ENCODE measurements at regions not wholly inside any gene's neighbourhood (a gene's known extent, or its start where the extent isn't known, plus 50 kb on each side); places are given as distances from the start of the nearest gene placed in this dataset.
"Not testable (repeated sequence)": the region's sequence is repeated elsewhere in the genome, so short reads cannot be mapped to it uniquely, and the experiment has no call there.

GRCh38 chrX:22534643-22535042, 261.9 kb downstream of the CBLL2 start:
- no peak for DNase-seq (ENCODE audit: low read depth in 3 of 3)

GRCh38 chrX:22536746-22537304, 264.1 kb downstream of the CBLL2 start:
- DNase-seq (ENCODE audit: low read depth in 3 of 3): no peak

- DNase-seq (ENCODE audit: low read depth in 3 of 3): no peak
Measured at GRCh38 chrX:22538580-22538979, 265.9 kb downstream of the CBLL2 start.

- no peak for DNase-seq (ENCODE audit: low read depth in 3 of 3)
Measured at GRCh38 chrX:22541926-22542325, 269.2 kb downstream of the CBLL2 start.

GRCh38 chrX:22542641-22543040, 269.9 kb downstream of the CBLL2 start:
- no peak for DNase-seq (ENCODE audit: low read depth in 3 of 3)

- no peak for DNase-seq (ENCODE audit: low read depth in 3 of 3)
Measured at GRCh38 chrX:22559506-22559905, 286.8 kb downstream of the CBLL2 start.

GRCh38 chrX:22575161-22575845, 302.6 kb downstream of the CBLL2 start:
- no peak for DNase-seq (ENCODE audit: low read depth in 3 of 3)

- DNase-seq (ENCODE audit: low read depth in 3 of 3): no peak
Measured at GRCh38 chrX:22577181-22577580, 304.5 kb downstream of the CBLL2 start.

- no peak for DNase-seq (ENCODE audit: low read depth in 3 of 3)
Measured at GRCh38 chrX:22585831-22586230, 313.1 kb downstream of the CBLL2 start.

GRCh38 chrX:22589845-22590244, 317.1 kb downstream of the CBLL2 start:
- no peak for DNase-seq (ENCODE audit: low read depth in 3 of 3)

GRCh38 chrX:22594766-22595165, 322.1 kb downstream of the CBLL2 start:
- DNase-seq (ENCODE audit: low read depth in 3 of 3): no peak

GRCh38 chrX:22603060-22603459, 330.3 kb downstream of the CBLL2 start:
- no peak for DNase-seq (ENCODE audit: low read depth in 3 of 3)

- not testable (repeated sequence) for DNase-seq (ENCODE audit: low read depth in 3 of 3)
Measured at GRCh38 chrX:22609452-22609851, 336.7 kb downstream of the CBLL2 start.

GRCh38 chrX:22616867-22617266, 344.2 kb downstream of the CBLL2 start:
- no peak for DNase-seq (ENCODE audit: low read depth in 3 of 3)

GRCh38 chrX:22627576-22627975, 354.9 kb downstream of the CBLL2 start:
- DNase-seq (ENCODE audit: low read depth in 3 of 3): no peak

- no peak for DNase-seq (ENCODE audit: low read depth in 3 of 3)
Measured at GRCh38 chrX:22628275-22628674, 355.6 kb downstream of the CBLL2 start.

GRCh38 chrX:22629105-22629725, 356.5 kb downstream of the CBLL2 start:
- no peak for DNase-seq (ENCODE audit: low read depth in 3 of 3)

GRCh38 chrX:22634083-22634482, 361.4 kb downstream of the CBLL2 start:
- DNase-seq (ENCODE audit: low read depth in 3 of 3): no peak

- DNase-seq (ENCODE audit: low read depth in 3 of 3): no peak
Measured at GRCh38 chrX:22634751-22635150, 362.0 kb downstream of the CBLL2 start.

- DNase-seq (ENCODE audit: low read depth in 3 of 3): no peak
Measured at GRCh38 chrX:22648281-22648680, 351.5 kb upstream of the DDX53 start.

- no peak for DNase-seq (ENCODE audit: low read depth in 3 of 3)
Measured at GRCh38 chrX:22650691-22651090, 349.1 kb upstream of the DDX53 start.

GRCh38 chrX:22652596-22652995, 347.2 kb upstream of the DDX53 start:
- no peak for DNase-seq (ENCODE audit: low read depth in 3 of 3)

- no peak for DNase-seq (ENCODE audit: low read depth in 3 of 3)
Measured at GRCh38 chrX:22660756-22661155, 339.0 kb upstream of the DDX53 start.

Measured in stimulated activated CD4-positive, alpha-beta T cell treated with anti-CD3 and anti-CD28 coated beads, TNF-alpha, amount 100 ng/mL, for 24 hours (primary cell).